A673 (cell line): ENCODE measurements at regions not wholly inside any gene's neighbourhood (a gene's known extent, or its start where the extent isn't known, plus 50 kb on each side); places are given as distances from the start of the nearest gene placed in this dataset.
A peak's percentile ranks its signal among the peaks of the same experiment; 100 is the strongest.

Experiments used
- BruUV-seq: library from RNA; stranded (reverse); fragments of 400-500 nt; replicated peaks from 2 replicates; lab custom pipeline; 2021; lab: Mats Ljungman, UMichigan
- CTCF ChIA-PET: fragments of 300-600 bp; sonication (Branson Sonifier 250); formaldehyde crosslinking; loops from one replicate; lab custom pipeline; 2022; ENCODE audit warnings: antibody characterized with exemption; lab: Charles Lee
- POLR2A ChIA-PET: fragments of 300-600 bp; sonication (Branson Sonifier 250); formaldehyde crosslinking; loops from one replicate; lab custom pipeline; 2022; ENCODE audit warnings: antibody characterized with exemption; ENCODE audit not compliant: low non-redundant PET; lab: Charles Lee
- DNase-seq: peaks from one replicate; pipeline ENCODE4 v3.0.0-alpha.2; 2015; ENCODE audit warnings: low spot score
- H3K27ac ChIP-seq: fragments of 200-600 bp; sonication (generic); 2 replicates; pipeline ENCODE4 v1.5.1; 2016; ENCODE audit warnings: mixed run types, low read depth, mild to moderate bottlenecking, mixed read lengths, antibody characterized with exemption, low read length; ENCODE audit not compliant: poor library complexity, severe bottlenecking
- H3K27me3 ChIP-seq: fragments of 200-600 bp; sonication (generic); replicated peaks from 2 replicates; pipeline ENCODE4 v1.6.1; 2017; ENCODE audit warnings: mixed run types, low read depth, mild to moderate bottlenecking, mixed read lengths, antibody characterized with exemption, low read length; ENCODE audit not compliant: insufficient read depth, poor library complexity
- H3K36me3 ChIP-seq: fragments of 200-600 bp; sonication (generic); 2 replicates; pipeline ENCODE4 v1.6.1; 2016; ENCODE audit warnings: mixed run types, mild to moderate bottlenecking, mixed read lengths, antibody characterized with exemption, low read length; ENCODE audit not compliant: insufficient read depth, poor library complexity, severe bottlenecking
- H3K4me1 ChIP-seq: fragments of 200-600 bp; sonication (generic); 2 replicates; pipeline ENCODE4 v1.6.1; 2017; ENCODE audit warnings: mixed run types, mild to moderate bottlenecking, mixed read lengths, antibody characterized with exemption, low read length; ENCODE audit not compliant: insufficient read depth, poor library complexity, severe bottlenecking
- H3K4me3 ChIP-seq: fragments of 200-600 bp; sonication (generic); 2 replicates; pipeline ENCODE4 v1.5.1; 2016; ENCODE audit warnings: low read depth, mixed run types, mild to moderate bottlenecking, mixed read lengths, low read length; ENCODE audit not compliant: poor library complexity, severe bottlenecking
- H3K9me3 ChIP-seq: fragments of 200-600 bp; sonication (generic); 2 replicates; pipeline ENCODE4 v1.6.1; 2016; ENCODE audit warnings: mixed run types, low read depth, mild to moderate bottlenecking, mixed read lengths, antibody characterized with exemption, low read length; ENCODE audit not compliant: poor library complexity, severe bottlenecking
- CTCF ChIP-seq: fragments of 300-800, 200-600 bp; sonication (generic); conservative IDR thresholded peaks from 2 replicates; pipeline ENCODE4 v1.5.1; 2017; ENCODE audit warnings: low read depth, mild to moderate bottlenecking, antibody characterized with exemption, low read length, moderate library complexity, mixed read lengths
- EZH2 ChIP-seq: fragments of 200-600 bp; sonication (generic); IDR thresholded peaks from 2 replicates; pipeline ENCODE4 v1.6.1; 2017; ENCODE audit warnings: borderline replicate concordance, low read depth, mild to moderate bottlenecking, mixed read lengths, antibody characterized with exemption, low read length; ENCODE audit not compliant: poor library complexity, severe bottlenecking
- intact Hi-C: fragments of 100-400 bp; cut with micrococcal nuclease; formaldehyde crosslinking; loops from one replicate; pipeline ENCODE4 v1.10.0; 2022; ENCODE audit not compliant: unreplicated experiment

- ChIA-PET POLR2A (no interaction called here), CTCF (no interaction called here)
- no peaks in the 10 kb centered on the region for H3K9me3 ChIP-seq
- H3K27me3 ChIP-seq: no peaks in the 10 kb centered on the region
- no peak for DNase-seq
- intact Hi-C loops: no loop called here
- BruUV-seq: no TSS peak
- H3K27ac ChIP-seq: no peak overlapping the region
- TF ChIP-seq EZH2 (no peak), CTCF (no peak)
- no peaks in the 10 kb centered on the region for H3K36me3 ChIP-seq
- no peaks in the 10 kb centered on the region for H3K4me1 ChIP-seq
- no peak overlapping the region for H3K4me3 ChIP-seq
Measured at GRCh38 chrX:42530027-42530426, 247.9 kb downstream of the PPP1R2C start.

GRCh38 chrX:42524379-42524778 lies 253.6 kb downstream of the PPP1R2C start:
- H3K4me1 ChIP-seq: no peaks in the 10 kb centered on the region
- H3K36me3 ChIP-seq: no peaks in the 10 kb centered on the region
- H3K27ac ChIP-seq: no peak overlapping the region
- CTCF ChIA-PET: no interaction called here
- POLR2A ChIA-PET: no interaction called here
- H3K9me3 ChIP-seq: no peaks in the 10 kb centered on the region
- H3K4me3 ChIP-seq: no peak overlapping the region
- BruUV-seq: no TSS peak
- intact Hi-C loops: no loop called here
- DNase-seq: no peak
- no peaks in the 10 kb centered on the region for H3K27me3 ChIP-seq
- TF ChIP-seq EZH2: no peak

- POLR2A ChIA-PET: no interaction called here
Measured at GRCh38 chrX:42519666-42520231, 258.2 kb downstream of the PPP1R2C start.

More at GRCh38 chrX:42519666-42520231, 258.2 kb downstream of the PPP1R2C start:
- TF ChIP-seq CTCF: no peak
- TF ChIP-seq EZH2: no peak
- DNase-seq: peak; percentile 3
- no peak overlapping the region for H3K4me3 ChIP-seq
- CTCF ChIA-PET: no interaction called here
- intact Hi-C loops: no loop called here
- H3K4me1 ChIP-seq: no peaks in the 10 kb centered on the region
- H3K27me3 ChIP-seq: no peaks in the 10 kb centered on the region
- no peaks in the 10 kb centered on the region for H3K36me3 ChIP-seq
- no peaks in the 10 kb centered on the region for H3K9me3 ChIP-seq
- no peak overlapping the region for H3K27ac ChIP-seq
- no TSS peak for BruUV-seq
